ENCODE measurements at regions not wholly inside any gene's neighbourhood (a gene's known extent, or its start where the extent isn't known, plus 50 kb on each side); places are given as distances from the start of the nearest gene placed in this dataset.

DNA sequence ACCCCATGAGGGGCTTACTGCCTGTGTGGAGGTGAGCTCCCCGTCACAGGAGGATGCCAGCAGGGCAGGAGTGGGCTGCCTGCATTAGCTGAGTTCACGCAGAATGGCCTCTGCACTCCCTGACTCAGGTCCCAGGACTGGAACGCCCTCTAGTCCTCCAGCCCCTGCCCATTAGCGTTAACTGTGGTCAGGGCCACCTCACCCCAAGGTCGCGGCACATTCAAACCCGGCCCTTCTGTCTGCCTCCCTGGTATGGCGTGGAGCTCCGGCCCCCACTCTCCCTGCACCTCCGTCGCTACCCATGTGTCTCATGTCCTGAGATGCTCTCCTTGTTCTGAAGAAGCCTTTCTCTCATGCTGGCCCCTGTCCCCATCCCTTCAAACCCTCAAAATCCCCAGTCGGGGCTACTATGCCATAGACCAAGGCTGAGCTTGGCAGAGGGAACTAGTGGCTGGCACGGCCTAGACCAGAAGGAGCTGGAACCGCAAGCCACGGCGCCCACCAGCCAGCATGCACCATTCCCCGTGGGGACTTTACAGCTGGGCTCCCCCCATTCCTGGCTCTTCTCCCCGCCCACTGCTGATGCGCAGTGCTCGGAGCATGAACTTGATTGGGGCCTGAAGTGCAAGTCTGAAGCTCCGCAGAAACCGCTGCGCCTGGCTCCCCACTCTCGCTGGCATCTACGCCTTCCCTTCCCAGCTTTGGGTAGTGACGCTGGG, 79.5 kb upstream of the RTL6 start:
- TF ChIP-seq, protein P1, sequence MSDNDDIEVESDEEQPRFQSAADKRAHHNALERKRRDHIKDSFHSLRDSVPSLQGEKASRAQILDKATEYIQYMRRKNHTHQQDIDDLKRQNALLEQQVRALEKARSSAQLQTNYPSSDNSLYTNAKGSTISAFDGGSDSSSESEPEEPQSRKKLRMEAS (IDR thresholded peaks at IDR 0.05; ENCODE audit: low read depth) = no peak
- no peak for TF ChIP-seq RXRA (IDR thresholded peaks at IDR 0.05; ENCODE audit: borderline replicate concordance, low read depth)
